ENCODE measurements at regions not wholly inside any gene's neighbourhood (a gene's known extent, or its start where the extent isn't known, plus 50 kb on each side); places are given as distances from the start of the nearest gene placed in this dataset.
"Not testable (repeated sequence)": the region's sequence is repeated elsewhere in the genome, so short reads cannot be mapped to it uniquely, and the experiment has no call there.

DNA sequence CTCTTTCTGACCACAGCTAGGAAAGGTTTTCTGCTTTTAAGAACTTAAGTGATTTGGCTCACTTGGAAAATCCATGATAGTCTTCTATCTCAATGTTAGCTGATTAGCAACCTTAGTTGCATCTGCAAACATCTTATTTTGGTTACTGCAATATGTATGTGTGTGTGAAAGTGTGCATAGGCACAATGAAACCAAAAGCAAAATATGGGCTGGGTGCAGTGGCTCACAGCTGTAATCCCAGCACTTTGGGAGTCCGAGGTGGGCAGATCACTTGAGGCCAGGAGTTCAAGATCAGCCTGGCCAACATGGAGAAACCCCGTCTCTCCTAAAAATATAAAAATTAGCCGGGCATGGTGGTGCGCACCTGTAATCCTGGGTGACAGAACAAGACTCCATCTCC, 246.9 kb upstream of the NCAM1 start:
- TF ChIP-seq, protein P1, sequence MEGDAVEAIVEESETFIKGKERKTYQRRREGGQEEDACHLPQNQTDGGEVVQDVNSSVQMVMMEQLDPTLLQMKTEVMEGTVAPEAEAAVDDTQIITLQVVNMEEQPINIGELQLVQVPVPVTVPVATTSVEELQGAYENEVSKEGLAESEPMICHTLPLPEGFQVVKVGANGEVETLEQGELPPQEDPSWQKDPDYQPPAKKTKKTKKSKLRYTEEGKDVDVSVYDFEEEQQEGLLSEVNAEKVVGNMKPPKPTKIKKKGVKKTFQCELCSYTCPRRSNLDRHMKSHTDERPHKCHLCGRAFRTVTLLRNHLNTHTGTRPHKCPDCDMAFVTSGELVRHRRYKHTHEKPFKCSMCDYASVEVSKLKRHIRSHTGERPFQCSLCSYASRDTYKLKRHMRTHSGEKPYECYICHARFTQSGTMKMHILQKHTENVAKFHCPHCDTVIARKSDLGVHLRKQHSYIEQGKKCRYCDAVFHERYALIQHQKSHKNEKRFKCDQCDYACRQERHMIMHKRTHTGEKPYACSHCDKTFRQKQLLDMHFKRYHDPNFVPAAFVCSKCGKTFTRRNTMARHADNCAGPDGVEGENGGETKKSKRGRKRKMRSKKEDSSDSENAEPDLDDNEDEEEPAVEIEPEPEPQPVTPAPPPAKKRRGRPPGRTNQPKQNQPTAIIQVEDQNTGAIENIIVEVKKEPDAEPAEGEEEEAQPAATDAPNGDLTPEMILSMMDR (IDR thresholded peaks at IDR 0.05; ENCODE audit: poor library complexity) = not testable (repeated sequence)
- not testable (repeated sequence) for TF ChIP-seq EZH2 (IDR thresholded peaks at IDR 0.05; ENCODE audit: borderline replicate concordance); EZH2phosphoT487 (IDR thresholded peaks at IDR 0.05; ENCODE audit: low read depth, severe bottlenecking, unreplicated experiment)

All from hepatocyte (in vitro differentiated cells).